IPS-20b (cell line): ENCODE measurements at regions not wholly inside any gene's neighbourhood (a gene's known extent, or its start where the extent isn't known, plus 50 kb on each side); places are given as distances from the start of the nearest gene placed in this dataset.

ENCODE experiments used
- H3K27ac ChIP-seq: one replicate; pipeline ENCODE4 v1.5.1; 2013; ENCODE audit warnings: low read length
- H3K27me3 ChIP-seq: 2 replicates; pipeline ENCODE4 v1.6.1; 2013; ENCODE audit warnings: mild to moderate bottlenecking, low read length, inconsistent platforms; ENCODE audit not compliant: insufficient read depth
- H3K36me3 ChIP-seq: 2 replicates; pipeline ENCODE4 v1.6.1; 2013; ENCODE audit warnings: low read depth, mild to moderate bottlenecking, inconsistent platforms, low read length, moderate library complexity; ENCODE audit not compliant: insufficient read depth
- H3K4me1 ChIP-seq: 2 replicates; pipeline ENCODE4 v1.6.1; 2013; ENCODE audit warnings: mild to moderate bottlenecking, control low read depth, inconsistent platforms, low read length, moderate library complexity; ENCODE audit not compliant: insufficient read depth
- H3K4me3 ChIP-seq: 2 replicates; pipeline ENCODE4 v1.5.1; 2013; ENCODE audit warnings: mild to moderate bottlenecking, low read length, inconsistent platforms
- H3K9ac ChIP-seq: 2 replicates; pipeline ENCODE4 v1.6.1; 2013; ENCODE audit warnings: low read depth, mild to moderate bottlenecking, inconsistent platforms, low read length, moderate library complexity
- H3K9me3 ChIP-seq: 2 replicates; pipeline ENCODE4 v1.6.1; 2013; ENCODE audit warnings: mild to moderate bottlenecking, low read depth, low read length, inconsistent platforms; ENCODE audit not compliant: insufficient read depth

DNA sequence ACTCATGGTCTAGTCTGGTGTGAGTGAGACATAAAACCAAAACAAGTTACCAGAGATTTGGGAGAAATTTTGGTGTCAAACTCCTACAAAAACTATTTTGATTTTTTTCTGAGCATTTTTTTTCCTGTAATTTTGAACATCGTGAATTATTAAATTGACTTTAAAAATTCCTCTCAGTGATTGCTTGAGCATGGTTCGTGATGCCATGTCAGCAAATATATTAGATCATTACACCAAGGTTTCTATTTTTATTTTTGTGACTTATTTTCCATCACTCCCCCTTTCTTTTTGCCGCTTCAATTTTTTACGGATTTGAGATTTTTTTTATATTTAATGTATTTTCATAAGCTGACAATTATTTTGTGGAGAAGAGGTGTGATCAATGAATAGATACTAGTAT lies 613.9 kb upstream of the LRATD1 start:
- no peak overlapping the region for H3K4me3 ChIP-seq
- H3K27me3 ChIP-seq = no peaks in the 10 kb centered on the region
- no peaks in the 10 kb centered on the region for H3K9me3 ChIP-seq
- H3K4me1 ChIP-seq = 0 out of 2 replicates have a peak, but pooled peaks cover 2% of the 10 kb centered on the region
- H3K27ac ChIP-seq = no peak overlapping the region
- no peak overlapping the region for H3K9ac ChIP-seq
- no peaks in the 10 kb centered on the region for H3K36me3 ChIP-seq

- H3K9ac ChIP-seq = no peak overlapping the region
- H3K36me3 ChIP-seq = no peaks in the 10 kb centered on the region
- H3K27ac ChIP-seq = no peak overlapping the region
- H3K27me3 ChIP-seq = no peaks in the 10 kb centered on the region
- H3K9me3 ChIP-seq = no peaks in the 10 kb centered on the region
- H3K4me3 ChIP-seq = no peak overlapping the region
- 0 out of 2 replicates have a peak, but pooled peaks cover 4% of the 10 kb centered on the region for H3K4me1 ChIP-seq
Observed at GRCh38 chr2:14023558-14023957, 609.0 kb upstream of the LRATD1 start.

DNA sequence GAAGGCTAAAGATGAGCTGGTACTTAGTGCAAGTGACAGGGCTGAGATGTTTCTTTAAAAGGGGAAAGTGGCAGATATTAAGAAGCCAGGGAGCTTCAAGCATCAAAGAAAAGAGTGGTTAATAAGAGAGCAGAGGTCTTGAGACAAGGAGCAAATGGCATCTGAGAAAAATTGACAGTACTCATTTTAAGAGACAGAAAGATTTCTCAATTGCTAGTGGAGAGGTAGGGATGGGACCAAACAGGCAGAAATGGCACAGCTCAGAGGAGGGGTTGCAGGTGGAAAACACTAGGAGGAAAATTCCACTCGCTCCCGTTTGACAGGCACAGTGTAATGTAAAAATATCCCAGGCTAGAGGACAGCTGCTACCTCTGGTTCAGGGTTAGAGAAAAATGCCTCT lies 593.4 kb upstream of the LRATD1 start:
- H3K9me3 ChIP-seq = no peaks in the 10 kb centered on the region
- H3K4me3 ChIP-seq = no peak overlapping the region
- H3K36me3 ChIP-seq = no peaks in the 10 kb centered on the region
- H3K4me1 ChIP-seq = no peaks in the 10 kb centered on the region
- no peak overlapping the region for H3K9ac ChIP-seq
- no peak overlapping the region for H3K27ac ChIP-seq
- H3K27me3 ChIP-seq = no peaks in the 10 kb centered on the region

GRCh38 chr2:14047491-14047890 lies 585.0 kb upstream of the LRATD1 start:
- Histone ChIP-seq H3K36me3 (no peaks in the 10 kb centered on the region), H3K4me3 (no peak overlapping the region), H3K9ac (no peak overlapping the region), H3K4me1 (no peaks in the 10 kb centered on the region), H3K9me3 (no peaks in the 10 kb centered on the region), H3K27ac (no peak overlapping the region), H3K27me3 (no peaks in the 10 kb centered on the region)

- Histone ChIP-seq H3K4me1 (no peaks in the 10 kb centered on the region), H3K36me3 (no peaks in the 10 kb centered on the region), H3K27ac (no peak overlapping the region), H3K27me3 (no peaks in the 10 kb centered on the region), H3K9ac (no peak overlapping the region), H3K4me3 (no peak overlapping the region), H3K9me3 (no peaks in the 10 kb centered on the region)
Observed at GRCh38 chr2:14051401-14051800, 581.1 kb upstream of the LRATD1 start.

DNA sequence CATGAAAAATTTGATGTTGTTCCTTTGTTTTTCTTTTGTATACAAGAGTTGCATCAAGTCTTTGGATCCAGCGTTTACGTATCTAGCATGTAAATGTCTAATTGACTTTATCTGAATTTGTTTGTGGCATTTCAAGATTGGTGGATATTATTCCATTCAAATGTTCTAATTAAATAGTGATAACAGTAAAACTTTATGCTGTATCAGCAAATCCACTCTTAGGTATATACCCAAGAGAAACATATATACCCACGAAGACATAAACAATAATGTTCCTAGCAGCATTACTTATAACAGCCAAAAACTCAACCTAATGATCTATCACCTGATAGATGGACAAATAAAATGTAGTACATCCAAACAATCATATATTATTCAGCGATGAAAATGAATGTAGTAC lies 579.4 kb upstream of the LRATD1 start:
- H3K4me1 ChIP-seq = no peaks in the 10 kb centered on the region
- no peak overlapping the region for H3K4me3 ChIP-seq
- no peak overlapping the region for H3K27ac ChIP-seq

DNA sequence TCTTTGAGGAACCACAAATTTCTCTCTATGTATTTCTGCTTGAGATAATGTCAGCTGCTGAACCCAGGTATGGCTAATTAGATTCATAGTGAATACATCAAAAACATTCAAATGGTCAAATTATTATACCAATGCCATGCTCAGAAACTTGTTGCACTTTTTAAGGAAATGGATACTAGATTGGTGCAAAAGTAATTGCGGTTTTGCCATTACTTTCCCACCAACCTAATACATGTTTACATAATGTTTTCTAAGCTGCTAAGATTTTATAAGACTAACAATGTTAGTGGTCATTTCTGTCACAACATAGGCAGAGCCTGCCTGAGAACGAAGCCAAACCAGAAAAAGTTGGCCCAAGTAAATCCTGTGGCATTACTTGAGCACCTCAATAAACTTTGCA lies 568.2 kb upstream of the LRATD1 start:
- Histone ChIP-seq H3K4me3 (no peak overlapping the region), H3K27me3 (no peaks in the 10 kb centered on the region), H3K9ac (no peak overlapping the region)

More for the DNA sequence above, 579.4 kb upstream of the LRATD1 start:
- no peaks in the 10 kb centered on the region for H3K36me3 ChIP-seq
- H3K27me3 ChIP-seq = no peaks in the 10 kb centered on the region
- H3K9ac ChIP-seq = no peak overlapping the region
- H3K9me3 ChIP-seq = no peaks in the 10 kb centered on the region

DNA sequence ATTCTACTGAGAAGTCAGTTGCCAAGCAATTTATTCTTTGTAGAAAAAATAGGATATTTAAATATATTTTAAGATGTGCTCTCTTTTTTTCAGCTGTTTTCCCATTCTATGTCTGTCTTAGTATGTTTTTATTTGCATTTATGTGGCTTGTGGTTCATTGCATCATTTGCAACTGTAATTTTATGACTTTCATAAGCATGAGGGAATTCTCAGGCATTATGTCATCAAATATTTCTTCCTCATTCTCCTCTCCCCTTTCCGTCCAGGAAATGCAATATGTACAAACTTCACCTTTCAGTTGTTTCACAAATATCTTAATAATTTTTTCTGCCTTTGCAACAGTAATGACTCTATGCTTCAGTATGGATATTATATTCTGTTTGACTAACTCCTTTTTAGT lies 560.2 kb upstream of the LRATD1 start:
- H3K4me1 ChIP-seq = no peaks in the 10 kb centered on the region
- H3K9ac ChIP-seq = no peak overlapping the region
- H3K9me3 ChIP-seq = no peaks in the 10 kb centered on the region
- no peak overlapping the region for H3K4me3 ChIP-seq
- H3K27me3 ChIP-seq = no peaks in the 10 kb centered on the region
- no peaks in the 10 kb centered on the region for H3K36me3 ChIP-seq
- H3K27ac ChIP-seq = no peak overlapping the region

More for the DNA sequence above, 568.2 kb upstream of the LRATD1 start:
- no peaks in the 10 kb centered on the region for H3K9me3 ChIP-seq
- no peaks in the 10 kb centered on the region for H3K4me1 ChIP-seq
- no peaks in the 10 kb centered on the region for H3K36me3 ChIP-seq
- H3K27ac ChIP-seq = no peak overlapping the region

DNA sequence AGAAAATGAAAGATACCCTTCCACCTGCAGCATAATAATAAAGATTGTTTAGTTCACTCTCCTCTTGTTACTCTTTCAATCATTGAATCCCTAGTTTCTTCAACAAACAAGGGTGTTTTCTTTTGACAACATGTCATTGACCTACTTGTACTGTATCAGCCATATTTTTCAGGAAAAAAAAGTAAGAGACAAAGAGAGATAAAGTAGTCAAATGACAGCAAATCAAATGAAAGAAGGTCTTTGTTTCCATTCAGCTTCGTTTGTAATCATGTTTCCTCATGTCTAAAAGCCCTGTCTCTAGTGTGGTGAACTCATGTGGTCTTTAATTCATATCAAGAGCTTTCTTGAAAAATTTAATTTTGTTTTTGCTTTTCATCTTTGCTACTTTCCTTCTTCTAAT lies 557.8 kb upstream of the LRATD1 start:
- Histone ChIP-seq H3K4me1 (peaks cover 2% of the 10 kb centered on the region; the same call in 1 of the 2 replicates), H3K9ac (no peak overlapping the region), H3K9me3 (no peaks in the 10 kb centered on the region), H3K27me3 (no peaks in the 10 kb centered on the region), H3K4me3 (no peak overlapping the region), H3K27ac (no peak overlapping the region), H3K36me3 (no peaks in the 10 kb centered on the region)

- Histone ChIP-seq H3K27ac (no peak overlapping the region), H3K4me3 (no peak overlapping the region), H3K4me1 (peaks cover 12% of the 10 kb centered on the region; the same call in 1 of the 2 replicates), H3K36me3 (no peaks in the 10 kb centered on the region), H3K27me3 (no peaks in the 10 kb centered on the region), H3K9ac (no peak overlapping the region), H3K9me3 (no peaks in the 10 kb centered on the region)
Observed at GRCh38 chr2:14079576-14079975, 552.9 kb upstream of the LRATD1 start.

- Histone ChIP-seq H3K4me1 (peaks cover 12% of the 10 kb centered on the region; the same call in 1 of the 2 replicates), H3K4me3 (no peak overlapping the region), H3K9me3 (no peaks in the 10 kb centered on the region), H3K36me3 (no peaks in the 10 kb centered on the region), H3K27me3 (no peaks in the 10 kb centered on the region), H3K27ac (no peak overlapping the region), H3K9ac (no peak overlapping the region)
Observed at GRCh38 chr2:14081521-14081920, 551.0 kb upstream of the LRATD1 start.

DNA sequence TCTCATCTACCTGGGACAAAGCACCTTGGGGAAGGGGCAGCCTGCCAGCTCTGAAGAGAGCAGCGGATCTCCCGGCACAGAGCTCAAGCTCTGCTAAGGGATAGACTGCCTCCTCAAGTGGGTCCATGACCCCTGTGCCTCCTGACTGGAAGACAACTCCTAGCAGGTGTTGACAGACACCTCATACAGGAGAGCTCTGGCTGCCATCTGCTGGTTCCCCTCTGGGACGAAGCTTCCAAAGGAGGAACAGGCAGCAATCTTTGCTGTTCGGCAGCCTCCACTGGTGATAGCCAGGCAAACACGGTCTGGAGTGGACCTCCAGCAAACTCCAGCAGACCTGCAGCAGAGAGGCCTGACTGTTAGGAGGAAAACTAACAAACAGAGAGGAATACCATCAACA lies 549.9 kb upstream of the LRATD1 start:
- H3K36me3 ChIP-seq = no peaks in the 10 kb centered on the region
- H3K27me3 ChIP-seq = no peaks in the 10 kb centered on the region
- peaks cover 12% of the 10 kb centered on the region; the same call in 1 of the 2 replicates for H3K4me1 ChIP-seq
- H3K9me3 ChIP-seq = no peaks in the 10 kb centered on the region
- H3K4me3 ChIP-seq = no peak overlapping the region
- H3K9ac ChIP-seq = no peak overlapping the region
- no peak overlapping the region for H3K27ac ChIP-seq

DNA sequence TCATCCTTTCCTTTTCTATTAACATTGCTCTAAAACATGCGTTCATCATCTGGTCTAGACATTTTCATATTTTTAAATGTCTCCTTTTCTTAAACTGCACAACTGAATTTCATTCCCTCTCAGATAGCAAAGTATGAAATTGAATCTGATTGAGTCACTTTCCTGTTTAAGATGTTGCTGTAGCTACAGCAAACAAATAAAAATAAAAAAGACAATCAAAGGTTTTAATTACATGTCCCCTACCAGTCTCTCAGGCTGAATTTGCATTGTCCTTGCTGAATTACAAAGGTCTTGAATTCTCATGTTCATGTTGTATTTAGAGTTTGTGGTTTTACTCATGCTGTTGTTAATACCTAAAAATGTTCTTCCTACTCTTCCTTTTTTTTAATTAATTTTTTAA lies 537.9 kb upstream of the LRATD1 start:
- no peak overlapping the region for H3K4me3 ChIP-seq
- no peak overlapping the region for H3K9ac ChIP-seq

More for the DNA sequence above, 537.9 kb upstream of the LRATD1 start:
- Histone ChIP-seq H3K36me3 (no peaks in the 10 kb centered on the region), H3K4me1 (peaks cover 3% of the 10 kb centered on the region; the same call in 1 of the 2 replicates), H3K27me3 (no peaks in the 10 kb centered on the region), H3K9me3 (peaks cover 11% of the 10 kb centered on the region), H3K27ac (no peak overlapping the region)
